Activated CD4-positive, alpha-beta T cell treated with anti-CD3 and anti-CD28 coated beads for 4 hours (primary cell): ENCODE measurements at regions not wholly inside any gene's neighbourhood (a gene's known extent, or its start where the extent isn't known, plus 50 kb on each side); places are given as distances from the start of the nearest gene placed in this dataset.

Experiments
- DNase-seq, 2 donors: peaks; one replicate each; pipeline ENCODE4 v3.0.0-alpha.2; 2020

GRCh38 chr2:215681799-215682596 lies 246.1 kb upstream of the FN1 start:
- no peak for DNase-seq

GRCh38 chr2:215680605-215681598 lies 245.0 kb upstream of the FN1 start:
- DNase-seq: peak in 1 of 2 donors; percentile 1

DNA sequence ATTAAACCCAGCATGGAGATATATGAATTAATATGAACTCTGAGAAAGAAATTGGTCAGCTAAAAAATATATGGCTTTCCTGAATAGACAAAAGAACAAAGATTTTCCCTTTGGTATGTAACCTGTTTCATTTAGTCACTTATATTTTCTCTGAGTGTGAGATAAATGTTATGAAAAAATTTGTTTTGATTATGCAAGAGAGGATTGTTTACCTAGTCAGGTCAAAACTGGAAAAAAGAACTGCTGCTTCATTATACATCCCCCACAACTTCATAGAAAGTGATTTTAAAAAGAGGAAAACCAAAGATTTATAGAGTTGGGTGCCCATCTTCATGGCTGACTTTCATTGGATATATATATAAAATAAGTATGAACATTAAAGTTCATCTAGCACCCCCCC lies 242.2 kb upstream of the FN1 start:
- no peak for DNase-seq

GRCh38 chr2:215677481-215677880 lies 241.6 kb upstream of the FN1 start:
- no peak for DNase-seq

DNA sequence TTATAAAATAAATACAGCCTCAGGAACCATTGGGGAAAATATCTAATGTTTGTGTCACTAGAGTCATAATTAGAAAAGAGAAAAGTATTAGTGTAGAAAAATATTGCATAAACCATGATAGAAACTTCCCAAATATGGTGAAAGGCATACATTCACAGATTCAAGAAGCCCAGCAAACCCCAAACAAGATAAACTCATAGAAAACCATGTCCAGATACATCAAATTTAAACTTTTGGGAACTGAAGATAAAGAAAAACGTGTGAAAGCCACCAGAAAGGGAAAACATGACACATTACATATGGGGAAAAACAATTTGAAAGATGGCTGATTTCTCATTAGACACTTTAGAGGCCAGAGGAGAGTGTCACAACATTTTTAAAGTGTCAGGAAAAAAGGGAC lies 236.5 kb upstream of the FN1 start:
- DNase-seq: no peak

DNA sequence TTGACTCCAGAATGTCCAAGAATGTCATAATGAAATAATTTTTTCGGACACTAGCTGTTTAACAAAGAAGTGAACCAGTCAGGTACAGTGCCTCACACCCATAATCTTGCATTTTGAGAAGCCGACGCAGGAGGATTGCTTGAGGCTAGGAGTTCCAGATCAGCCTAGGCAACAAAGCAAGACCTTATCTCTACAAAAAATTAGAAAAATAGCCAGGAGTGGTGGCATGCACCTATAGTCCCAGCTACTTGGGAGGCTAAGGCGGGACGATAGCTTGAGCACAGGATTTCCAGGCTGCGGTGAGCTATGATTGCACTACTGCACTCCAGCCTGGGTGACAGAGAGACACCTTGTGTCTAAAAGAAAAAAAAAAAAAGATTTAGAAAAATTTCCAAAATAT lies 235.8 kb upstream of the FN1 start:
- DNase-seq: no peak

- no peak for DNase-seq
Observed at GRCh38 chr2:215671244-215671643, 235.4 kb upstream of the FN1 start.

DNA sequence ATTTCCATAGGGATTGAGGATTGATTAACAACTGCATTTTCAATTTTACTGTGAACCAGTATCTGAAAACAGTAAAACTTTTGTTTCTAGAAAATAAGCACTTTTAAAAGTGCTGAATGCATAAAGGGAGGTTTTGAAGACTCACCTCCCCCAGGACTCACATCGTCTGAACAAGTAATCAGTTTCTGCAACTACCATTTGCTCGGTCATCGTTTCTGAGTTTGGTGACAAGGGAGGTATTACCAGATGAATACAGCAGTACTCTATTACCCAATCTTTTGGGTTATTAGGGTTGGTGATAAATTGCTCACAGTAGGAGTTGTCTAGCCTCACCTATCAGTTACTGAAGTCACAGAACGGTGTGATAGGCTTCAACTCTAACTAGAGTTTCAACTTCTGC lies 234.5 kb upstream of the FN1 start:
- DNase-seq: no peak

DNA sequence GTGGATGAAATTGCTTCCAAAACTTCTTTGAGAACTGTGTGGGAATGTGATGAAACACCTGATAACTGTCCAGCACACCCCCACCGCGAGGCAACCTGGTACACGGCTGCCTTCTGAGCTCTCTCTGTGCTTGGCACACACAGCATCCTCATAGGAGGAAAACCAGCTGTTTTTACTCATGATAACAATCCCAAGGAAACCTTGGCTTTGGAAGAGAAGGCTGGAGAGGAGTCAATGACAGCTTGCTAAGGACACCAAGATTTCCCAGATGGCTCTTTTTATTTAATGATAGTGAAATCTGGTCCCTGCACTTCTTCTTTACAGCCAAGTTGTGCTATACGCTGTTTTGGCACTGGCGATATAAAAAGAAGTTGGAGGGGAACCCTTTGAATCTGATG lies 232.5 kb upstream of the FN1 start:
- DNase-seq: no peak

- DNase-seq: no peak
Observed at GRCh38 chr2:215667585-215668377, 231.9 kb upstream of the FN1 start.

- no peak for DNase-seq
Observed at GRCh38 chr2:215664847-215665525, 229.1 kb upstream of the FN1 start.

GRCh38 chr2:215662715-215663114 lies 226.8 kb upstream of the FN1 start:
- DNase-seq: no peak

GRCh38 chr2:215660687-215661086 lies 224.8 kb upstream of the FN1 start:
- DNase-seq: no peak

- no peak for DNase-seq
Observed at GRCh38 chr2:215659650-215660049, 223.8 kb upstream of the FN1 start.

DNA sequence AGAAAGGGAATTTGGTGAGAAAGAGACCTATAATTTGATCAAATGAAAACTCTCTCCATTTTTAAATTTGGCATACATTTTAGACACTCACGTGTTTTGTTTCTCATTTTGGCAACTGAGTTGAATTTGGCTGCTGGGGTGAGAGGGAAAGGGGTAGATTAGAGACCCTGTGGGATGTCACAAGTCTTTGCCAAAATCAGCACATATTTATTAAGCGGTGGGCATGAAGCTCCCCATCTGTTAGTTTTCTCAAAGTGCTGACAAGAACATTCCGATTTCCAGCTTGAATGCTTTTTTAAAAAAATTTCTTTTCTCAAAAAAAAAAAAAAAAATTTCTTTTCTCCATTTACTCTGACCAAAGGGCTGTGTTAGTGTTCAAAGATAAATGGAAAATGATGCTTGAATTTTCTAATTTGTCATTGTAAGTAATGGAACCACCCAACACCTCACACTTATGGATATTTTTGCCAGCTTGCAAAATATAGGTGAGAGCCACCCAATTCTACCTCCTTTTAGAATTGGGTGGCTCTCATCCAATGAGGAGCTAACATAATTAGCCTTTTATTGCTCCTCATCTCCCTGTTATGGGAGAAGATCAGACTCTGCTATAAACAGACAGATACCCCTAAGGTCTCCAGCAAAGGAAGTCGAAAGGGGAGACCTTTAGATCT lies 222.9 kb upstream of the FN1 start:
- DNase-seq: no peak

DNA sequence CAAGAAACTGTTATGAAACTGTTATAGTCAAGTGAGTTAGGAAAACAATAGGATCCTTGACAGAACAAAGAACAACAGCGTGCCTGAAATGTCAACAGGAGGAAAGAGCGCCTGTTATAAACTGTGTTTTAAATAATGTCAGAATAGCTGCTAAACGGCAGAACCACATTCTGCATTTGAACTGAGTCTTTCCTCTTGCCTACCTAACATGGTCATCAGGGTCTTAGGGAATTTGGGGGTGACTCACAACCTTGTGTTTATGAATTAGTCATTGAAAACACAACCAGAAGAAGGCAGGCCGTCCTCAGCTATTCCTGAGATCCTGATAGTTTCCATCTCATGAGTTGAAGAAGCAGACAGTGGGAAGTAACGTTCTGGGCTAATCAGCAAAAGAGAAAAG lies 222.0 kb upstream of the FN1 start:
- no peak for DNase-seq

DNA sequence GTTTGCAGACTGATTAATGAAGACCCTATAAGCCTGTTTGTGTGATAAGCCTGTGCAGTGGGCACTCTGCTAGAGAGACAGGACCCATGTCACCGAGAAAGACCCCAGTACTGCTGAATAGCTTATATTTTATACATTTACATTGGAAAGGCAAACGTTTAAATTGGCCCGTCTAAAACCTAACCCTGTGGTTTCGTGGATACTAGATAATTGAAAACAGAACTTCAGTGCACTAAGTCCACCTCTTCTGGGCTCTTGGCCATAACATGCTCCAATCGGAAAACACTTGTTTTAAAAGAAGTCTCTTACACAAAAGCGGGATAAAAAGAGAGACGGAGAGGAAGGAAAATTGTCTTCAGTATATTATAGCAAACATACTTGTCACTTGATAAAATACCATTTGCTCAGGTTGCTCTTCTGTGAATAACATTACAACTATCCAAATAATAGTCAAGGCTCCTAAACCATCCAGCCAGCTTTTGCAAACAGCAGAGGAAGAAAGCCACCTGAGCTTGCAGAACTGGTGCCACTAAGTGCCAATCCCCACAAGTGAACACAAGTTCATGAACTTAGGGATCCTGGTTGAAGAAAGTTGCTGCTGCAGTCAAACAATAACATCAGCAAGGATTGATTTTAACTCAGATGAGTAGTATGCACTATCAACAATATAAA lies 218.4 kb upstream of the FN1 start:
- DNase-seq: no peak

GRCh38 chr2:215653344-215654030 lies 217.6 kb upstream of the FN1 start:
- no peak for DNase-seq

DNA sequence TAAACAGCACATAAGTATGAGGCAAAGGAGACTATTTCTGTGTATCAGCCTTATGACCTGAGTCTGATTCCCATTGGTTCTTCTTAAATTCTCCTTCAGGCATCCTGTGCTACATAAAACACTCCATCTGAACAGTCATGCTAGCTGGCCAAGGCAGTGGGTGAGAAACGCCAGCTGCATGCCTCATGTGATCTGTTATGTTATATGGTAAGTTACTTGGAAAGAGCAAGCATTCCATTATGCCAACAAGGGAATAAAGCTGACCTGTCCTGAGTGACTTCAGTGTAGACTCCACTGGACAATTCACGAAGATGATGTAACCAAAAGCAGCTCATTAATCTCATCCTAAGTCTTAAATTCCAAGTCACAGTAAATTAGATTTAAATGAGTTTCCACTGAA lies 216.5 kb upstream of the FN1 start:
- DNase-seq: no peak

DNA sequence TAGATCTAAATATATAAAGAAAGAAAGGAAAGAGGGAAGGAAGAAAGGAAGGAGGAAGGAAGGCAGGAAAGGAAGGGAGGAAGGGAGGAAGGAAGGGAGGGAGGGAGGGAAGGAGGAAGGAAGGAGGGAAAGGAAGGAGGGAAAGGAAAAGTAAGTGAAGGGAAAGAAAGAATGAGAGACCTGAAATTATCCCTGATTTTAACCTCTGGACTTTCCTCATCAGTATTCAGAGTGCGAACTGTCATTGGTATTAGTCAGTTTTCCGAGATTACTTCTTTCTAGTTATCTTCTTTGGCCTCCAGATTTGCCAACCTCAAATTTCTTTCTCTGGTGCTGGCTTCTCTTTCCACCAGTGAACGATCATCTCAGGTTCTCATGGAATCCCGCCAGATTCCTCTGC lies 215.5 kb upstream of the FN1 start:
- no peak for DNase-seq
